NCI-H2196 treated with DMSO at 0.1 percent for 48 hours (cell line): ENCODE measurements at regions not wholly inside any gene's neighbourhood (a gene's known extent, or its start where the extent isn't known, plus 50 kb on each side); places are given as distances from the start of the nearest gene placed in this dataset.

Source experiments
- DNase-seq: peaks from one replicate; lab custom pipeline; 2025; ENCODE audit not compliant: unreplicated experiment; lab: John Stamatoyannopoulos, UW

DNA sequence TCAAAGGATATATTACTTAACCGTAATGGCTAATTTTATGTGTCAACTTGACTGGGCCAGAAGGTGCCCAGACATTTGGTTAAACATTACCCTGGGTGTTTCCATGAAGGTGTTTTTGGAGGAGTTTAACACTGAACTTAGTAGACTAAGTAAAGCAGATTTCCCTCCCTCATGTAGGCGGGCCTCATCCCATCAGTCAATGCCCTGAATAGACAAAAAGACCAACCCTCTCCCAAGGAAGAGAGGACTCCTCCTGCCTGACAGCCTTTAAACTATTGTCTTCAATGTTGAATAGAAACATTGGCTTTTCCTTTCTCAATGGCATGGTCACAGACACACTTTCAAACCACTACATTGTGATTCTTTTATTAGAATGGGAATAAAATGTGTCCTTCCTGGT lies 121.9 kb downstream of the SETD4 start:
- no peak for DNase-seq

DNA sequence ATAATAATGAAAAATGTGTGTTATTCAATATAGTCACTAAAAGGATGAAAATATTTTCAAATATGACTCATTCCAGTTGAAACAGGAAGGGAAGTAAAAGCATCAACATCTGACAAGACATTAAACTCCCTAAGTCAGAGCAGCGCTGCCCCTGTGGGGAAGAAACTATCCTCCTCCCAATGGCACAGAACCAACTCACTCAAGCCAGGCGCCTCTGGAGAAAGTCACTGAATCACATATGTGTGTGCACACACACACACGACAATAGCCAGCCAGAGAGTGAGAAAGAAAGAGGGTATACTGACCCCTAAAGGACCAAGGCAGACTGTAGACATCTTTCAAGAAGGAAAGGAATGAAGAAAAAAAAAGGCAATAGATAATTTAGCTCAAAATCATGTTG lies 126.9 kb downstream of the SETD4 start:
- DNase-seq, result no peak

DNA sequence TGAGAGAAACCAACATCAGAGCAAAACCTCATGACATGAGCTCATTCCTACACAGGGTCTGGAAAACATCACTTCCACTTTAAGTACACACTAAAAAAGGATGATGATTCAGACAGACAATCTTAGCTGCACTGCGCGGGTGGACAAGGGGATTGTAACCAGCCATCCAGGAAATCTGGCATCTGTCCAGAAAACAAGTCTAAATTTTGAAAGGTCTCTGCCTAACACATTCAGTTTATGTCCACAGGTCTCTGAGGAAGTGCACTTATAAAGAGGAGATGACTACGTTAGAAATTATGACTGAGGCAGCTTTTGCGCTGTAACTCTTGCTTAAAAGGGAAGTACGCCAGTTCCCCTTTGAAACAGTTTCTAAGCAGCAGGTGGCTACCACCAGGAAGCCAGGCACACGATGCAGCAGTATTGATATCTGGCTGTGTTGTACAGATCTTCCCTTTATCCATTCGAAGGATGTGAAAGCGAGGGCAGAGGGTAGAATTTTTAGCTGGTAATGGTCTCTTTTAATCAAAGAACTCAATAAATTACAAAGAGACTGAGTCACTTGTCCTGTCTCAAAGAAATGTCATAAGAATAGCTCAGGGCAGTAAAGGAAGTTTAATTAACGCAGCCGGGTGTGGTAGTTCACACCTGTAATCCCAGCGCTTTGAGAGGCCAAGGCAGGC lies 128.0 kb downstream of the SETD4 start:
- DNase-seq, result no peak

DNA sequence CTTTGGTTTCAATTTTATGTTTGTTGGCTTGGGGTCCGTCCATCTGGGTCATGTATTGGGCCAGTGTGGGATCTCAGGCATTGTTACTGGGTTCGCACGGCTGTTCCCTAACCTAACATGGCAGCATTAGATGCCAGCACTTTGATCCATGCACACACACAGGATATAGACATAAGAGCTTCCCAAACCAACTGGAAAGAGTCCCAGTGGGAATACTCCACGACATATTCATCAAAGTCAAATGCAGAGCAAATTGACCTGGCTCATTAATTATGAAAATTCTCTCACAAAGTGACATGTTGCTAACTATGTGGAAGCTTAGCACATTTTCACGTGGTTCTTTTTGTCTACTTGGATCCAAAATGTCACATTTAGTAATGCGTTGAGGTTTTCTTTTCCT lies 130.4 kb downstream of the SETD4 start:
- DNase-seq, result no peak

DNA sequence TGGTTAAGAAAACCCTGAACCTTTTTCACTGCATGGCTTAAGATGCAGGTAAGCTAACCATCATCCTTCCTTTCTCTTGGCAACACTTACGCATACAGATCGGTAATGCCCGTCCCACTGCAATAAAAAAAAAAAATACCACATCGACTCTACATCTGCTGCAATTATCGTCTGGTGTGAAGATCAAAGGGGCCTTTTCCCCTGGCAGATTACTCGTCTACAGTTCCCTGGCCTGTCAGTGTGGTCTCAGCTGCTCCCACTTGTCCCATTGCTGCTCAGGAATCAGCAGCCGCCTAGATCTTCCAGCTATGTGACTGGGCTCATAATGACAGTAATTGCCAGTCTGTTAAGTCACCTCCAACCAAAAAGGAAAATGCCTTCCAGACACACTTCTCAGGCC lies 133.1 kb downstream of the SETD4 start:
- DNase-seq, result no peak

DNA sequence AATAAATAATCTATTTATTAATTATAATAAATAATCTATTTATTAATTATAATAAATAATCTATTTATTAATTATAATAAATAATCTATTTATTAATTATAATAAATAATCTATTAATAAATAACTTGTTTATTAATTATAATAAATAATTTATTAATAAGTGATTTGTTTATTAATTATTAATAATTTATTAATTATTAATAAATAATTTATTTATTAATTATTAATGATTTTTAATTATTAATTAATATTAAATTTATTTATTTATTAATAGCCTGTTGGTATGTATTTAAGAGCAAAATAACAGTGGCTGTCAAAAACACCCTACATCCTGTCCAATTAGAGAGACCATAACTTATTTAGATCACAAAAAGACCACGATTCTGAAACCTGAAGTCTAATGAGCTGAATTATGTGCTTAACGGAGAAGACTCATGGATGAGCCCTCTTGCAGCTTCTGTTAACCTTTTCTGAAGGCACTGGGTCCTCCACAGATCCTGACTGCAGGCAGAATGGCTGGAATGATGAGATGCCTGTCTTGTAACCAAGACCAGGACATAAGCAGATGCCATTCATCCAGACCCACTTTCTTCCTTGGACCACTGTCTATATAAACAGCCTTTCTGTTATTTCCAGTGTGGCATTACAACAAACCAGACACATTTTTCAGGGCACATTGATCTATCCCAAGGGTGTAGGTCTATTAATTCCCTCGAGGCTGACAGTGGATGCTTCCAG lies 134.2 kb downstream of the SETD4 start:
- no peak for DNase-seq

DNA sequence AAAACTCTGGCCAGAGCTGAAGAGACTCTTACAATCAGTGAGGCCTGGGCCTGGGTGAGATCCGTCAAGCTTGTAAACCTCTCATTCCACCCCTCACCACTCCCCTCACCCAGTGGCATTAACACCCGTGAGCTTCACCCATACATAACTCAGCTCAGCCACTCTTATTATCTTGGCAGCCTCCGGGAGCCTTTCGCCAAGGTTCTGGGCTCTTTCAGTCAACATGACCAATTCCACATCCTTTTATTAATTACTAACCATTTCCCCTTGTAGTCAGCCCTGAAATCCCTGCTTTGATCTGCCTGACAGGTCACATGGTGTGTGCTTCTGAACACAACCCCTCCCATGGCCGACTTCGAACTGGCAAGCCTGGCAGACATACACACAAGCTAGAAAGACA lies 134.8 kb downstream of the SETD4 start:
- DNase-seq, result no peak

DNA sequence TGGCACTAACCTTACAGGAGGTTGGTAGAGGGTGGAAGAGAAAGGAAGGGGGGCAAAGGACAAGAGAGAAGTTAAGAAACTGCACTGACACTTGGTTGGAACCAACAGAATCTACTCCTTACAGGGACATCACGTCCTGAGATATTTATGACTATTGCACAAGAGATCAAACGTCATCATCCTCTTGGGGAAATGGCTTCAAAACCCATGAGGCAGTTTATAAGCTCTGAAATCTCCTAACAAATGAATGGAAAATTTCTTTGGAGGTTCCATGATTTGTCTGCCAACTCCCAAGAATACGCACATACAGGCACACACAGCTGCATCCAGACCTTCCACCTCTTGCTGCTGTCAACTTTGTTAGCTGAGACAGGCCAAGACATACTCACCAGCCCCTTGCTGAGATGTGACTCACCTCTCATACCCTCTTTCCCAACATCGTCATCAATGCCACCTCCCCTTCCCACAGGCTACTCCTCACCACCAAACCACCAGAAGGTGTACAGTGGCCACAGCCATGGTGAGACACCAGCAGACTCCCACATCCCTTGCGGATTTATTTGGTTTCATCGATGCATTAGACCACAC lies 135.5 kb downstream of the SETD4 start:
- DNase-seq, result no peak

DNA sequence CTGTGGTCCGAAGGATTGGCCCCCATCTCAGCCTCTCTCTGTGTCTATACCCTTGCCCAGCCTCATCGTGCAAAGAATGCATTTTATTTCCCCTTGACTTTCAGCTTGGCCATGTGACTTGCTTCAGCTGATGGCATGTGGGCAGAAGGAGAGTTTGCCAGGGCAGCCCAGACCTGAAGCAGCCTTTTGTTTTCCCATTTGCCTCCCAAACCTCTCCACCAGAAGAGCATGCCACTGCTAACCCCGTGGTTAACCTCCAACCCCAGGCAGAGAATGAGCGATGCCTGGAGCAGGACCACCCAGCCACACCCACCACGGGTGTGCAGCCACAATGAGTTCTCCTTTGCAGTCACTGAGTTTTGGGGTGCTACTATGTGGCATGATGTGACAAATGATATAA lies 136.4 kb downstream of the SETD4 start:
- no peak for DNase-seq

DNA sequence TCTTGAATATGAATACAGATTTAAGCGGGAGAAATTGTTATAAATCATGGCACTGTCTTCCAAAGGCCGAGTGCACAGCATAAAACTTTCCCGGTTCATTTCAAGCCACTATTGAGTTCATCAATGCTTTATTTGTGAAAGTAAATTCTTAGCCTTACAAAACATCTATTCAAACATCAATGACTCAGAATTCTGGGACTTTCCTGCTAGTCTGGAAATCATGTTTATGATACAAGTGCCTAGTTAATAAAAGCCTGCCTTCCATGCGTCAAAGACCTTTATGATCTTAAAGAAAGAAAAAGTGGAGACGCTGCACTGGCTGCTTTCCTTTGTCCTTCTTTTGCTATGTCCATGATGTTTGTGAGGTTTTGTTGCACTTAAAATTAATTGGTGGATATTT lies 137.7 kb downstream of the SETD4 start:
- no peak for DNase-seq

DNA sequence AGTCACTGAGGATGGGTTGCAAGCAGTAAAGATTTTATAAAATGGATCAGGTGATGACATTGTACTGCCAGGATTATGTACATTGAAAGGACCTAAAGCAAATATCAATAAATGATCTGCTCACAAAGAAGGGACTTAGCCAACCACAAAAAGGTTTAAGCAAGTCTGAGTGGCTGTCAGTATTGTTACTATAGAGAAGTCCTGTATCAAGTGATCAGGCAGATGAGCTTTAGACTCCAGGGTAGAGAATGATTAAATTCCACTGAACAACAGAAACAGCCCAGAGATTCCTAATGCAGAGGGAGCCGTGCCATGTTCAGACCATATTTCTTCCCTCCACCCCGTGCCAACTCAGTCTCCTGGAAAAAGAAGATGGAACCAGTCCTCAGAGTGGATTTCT lies 138.9 kb downstream of the SETD4 start:
- DNase-seq, result no peak

DNA sequence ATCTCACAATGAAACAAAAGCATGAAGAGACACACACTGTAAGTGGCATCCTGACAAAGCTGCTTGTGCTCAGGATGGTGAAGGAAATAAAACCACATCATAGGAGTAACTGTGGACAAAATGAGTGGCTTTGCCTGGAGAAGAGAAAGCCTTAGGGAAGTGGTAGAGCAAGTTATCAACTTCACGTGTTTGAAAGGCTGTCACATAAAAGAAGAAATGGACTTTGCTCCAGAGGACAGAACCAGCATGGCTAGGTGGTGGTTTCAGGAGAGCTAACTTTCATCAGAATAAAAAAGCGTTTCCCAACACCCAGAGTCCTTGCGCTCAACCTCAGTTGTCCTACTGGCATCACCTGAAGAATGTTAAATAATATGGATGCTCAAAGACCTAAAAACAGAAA lies 139.9 kb downstream of the SETD4 start:
- no peak for DNase-seq

DNA sequence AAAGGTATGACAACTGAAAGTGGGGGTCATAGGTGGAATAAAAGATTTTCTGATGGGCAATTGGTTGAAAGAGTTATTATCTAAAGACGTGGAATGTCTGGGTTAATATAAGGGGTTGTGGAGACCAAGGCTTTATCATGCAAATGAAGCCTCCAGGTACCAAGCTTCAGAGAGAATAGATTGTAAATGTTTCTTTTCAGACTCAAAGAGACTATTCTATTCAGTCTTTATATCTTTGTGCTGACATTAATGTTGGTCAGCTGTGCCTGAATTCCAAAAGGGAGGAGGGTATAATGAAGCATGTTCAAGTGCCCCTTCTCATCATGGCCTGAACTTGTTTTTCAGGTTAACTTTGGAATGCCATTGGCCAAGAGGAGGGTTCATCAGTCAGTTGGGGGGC lies 145.3 kb downstream of the SETD4 start:
- DNase-seq, result no peak

DNA sequence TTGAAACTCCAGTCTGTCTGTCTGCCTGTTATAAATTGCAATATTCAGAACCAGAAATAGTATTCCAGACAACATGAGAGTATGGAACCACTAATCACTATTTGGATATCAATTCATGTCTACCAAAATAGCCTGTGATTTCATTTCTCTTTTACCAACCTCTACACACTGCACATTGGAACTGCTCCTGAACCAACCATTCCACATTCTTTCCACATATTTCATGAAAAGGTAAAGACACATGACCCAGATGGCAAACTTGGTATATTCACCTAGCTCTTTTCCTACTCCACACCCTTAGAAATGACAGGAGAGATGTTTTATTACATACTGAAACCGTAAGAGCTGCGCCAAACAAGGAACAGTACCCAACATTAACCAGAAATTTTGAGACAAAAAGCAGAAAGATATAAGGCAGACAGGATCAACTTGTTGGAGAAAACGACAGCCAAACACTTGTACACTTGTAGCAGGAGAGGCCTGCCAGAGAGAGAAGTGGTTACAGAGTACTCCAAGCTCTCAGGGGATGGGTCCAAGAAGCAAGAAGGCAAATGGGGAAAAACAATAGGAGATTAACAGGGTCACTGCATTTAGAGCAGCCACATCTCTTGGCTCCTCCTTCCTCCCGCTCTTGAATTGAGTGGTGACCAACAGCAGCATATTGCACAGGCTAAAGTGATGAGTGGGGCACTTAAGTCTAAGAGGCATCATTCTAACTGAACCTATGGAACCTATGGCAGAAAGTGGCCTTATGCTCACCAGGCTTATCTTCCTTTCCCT lies 148.7 kb downstream of the SETD4 start:
- no peak for DNase-seq

DNA sequence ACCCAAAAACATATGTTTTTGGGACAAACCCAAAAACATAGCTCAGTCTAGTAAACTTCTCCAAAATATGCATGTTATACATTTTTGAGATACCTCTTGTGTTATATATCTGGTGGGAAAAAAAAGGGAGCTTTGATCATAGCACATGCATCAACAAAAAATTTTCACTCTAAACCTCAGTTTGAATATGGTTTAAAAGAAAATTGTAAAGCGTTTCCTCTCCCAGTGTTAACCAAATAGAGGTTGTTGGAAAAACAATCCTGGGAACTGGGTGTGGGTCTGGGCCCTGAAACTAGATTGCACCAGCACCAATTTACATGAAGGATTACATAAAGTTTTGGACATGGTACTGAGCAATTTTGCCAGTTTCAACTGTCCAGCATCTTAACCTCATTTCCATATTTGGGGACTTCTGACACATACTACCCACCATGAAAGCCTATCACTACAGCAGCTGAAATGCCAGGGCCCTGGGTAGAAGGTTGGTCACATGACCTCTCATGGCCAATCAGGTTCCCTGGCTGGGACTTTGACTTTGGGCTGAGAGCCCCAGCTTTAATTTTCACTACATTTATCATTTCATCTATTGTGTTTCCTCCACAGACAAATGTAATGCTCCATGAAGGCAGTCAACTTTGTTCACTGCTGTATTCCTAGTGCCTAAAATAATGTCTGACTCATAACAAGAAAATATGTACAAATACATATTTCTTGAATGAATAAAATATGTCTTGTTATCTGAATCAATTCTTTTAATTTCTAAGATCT lies 150.7 kb downstream of the SETD4 start:
- DNase-seq, result no peak

DNA sequence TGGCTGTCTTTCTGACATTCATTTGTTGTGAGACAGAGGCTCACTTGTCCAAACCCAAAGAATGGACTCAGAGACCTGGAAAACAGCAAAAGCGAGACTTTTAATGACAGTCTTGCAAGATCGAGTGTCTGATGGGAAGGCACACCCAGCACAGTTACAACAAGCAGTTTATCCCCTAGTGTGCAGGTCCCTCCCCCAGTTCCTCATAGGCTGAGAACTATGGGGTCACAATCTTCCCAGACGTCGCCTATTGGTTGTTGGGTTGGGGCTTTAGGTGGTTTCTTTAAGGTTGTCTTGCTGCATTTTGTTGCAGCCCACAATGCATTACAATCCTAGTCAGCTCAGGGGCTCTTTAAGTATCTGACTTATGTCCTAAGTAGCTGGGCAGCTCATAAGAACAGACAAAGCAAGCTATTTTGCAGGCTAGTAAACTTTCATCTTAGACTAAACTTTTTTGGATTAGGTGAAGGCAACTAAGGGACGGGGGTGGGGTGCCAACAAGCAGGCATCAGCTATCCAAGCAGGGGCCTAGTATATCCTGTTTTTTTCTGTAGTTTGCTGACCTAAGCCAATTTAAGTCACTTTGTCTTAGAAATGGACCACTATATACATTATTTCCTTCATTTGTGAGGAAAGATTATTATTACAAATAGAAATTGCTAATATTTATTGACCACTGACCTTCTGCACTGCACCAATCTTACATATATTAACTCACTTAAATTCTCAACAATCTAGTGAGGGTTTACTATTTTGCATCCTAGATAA lies 151.8 kb downstream of the SETD4 start:
- no peak for DNase-seq

DNA sequence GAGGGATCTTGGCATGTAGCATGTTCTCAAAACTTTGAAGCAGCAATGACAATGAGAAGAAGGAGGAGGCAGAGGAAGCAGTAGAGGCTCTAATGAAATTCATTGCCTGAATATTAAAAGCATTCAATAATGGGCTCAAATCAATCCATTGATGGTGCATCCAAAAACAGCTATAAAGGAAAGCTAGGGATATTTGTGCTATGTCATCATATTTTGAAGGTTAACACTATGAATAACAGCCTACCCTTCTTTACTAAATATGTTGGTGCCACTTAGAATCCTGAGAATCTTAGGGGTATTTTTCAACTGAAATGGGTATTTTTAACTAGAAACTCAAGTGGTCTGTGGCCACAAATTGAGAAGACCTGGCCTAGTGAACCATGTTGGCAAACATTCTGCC lies 153.7 kb downstream of the SETD4 start:
- no peak for DNase-seq

DNA sequence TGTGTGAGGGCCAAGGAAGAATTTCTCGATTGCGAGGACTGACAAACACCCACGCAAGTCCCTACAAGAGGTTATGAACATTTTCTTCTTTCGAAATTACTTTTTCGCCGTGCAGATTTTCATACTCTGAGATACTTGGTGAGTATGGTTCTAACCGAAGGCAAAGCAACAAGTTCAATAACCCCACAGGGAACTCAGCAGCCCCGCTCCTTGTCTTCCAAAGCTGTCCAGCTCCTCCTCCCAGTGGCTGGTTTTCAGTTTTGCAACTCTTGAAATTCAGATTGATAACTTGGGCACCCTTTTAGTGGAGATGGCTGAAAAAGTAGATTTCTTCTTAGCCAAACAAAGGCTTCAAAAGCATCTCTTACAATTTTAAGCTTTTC lies 154.4 kb downstream of the SETD4 start:
- DNase-seq, result no peak

DNA sequence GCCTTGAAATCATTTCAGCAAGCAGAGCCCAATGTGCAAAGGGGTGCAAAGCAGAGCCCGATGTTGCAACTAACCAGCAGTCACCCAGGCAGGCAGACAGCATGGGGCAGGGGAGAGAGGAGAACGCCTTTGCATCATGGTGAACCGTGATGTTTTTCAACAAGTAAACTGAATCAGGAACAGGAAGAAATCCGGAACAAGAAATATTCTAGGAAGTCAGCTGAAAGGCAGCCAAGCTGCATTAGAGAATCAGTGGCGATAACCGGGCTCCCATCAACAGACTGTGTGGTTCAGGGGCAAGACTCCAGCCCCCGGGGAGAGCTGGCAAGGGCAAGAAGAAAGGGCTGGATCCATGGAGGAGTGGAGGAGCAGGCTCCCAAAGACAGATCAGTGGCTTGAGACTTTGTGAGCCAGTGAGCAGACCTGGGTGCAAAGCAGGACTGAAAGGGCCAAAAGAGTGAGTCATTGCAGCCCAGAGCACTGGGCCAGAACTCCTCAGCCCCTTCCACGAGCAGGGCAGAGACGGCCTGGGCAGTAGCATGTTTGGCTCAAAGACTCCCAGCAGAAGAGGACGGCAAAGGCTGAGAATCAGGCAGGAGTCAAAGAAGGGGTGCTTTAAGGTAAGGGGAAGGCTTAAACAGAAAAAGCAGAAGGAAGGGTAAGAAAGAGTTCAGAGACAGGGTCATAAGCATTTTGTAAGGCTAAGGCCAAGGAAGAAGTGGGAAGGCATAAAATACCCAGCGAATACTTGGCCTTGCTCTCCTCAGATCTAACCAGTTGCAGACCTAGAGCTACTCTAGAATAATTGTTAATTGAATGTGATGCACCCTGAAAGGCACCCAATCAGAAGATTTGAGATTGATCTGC lies 155.0 kb downstream of the SETD4 start:
- no peak for DNase-seq
